HK-2 (cell line): ENCODE measurements at regions not wholly inside any gene's neighbourhood (a gene's known extent, or its start where the extent isn't known, plus 50 kb on each side); places are given as distances from the start of the nearest gene placed in this dataset.

Experiments used
- DNase-seq: peaks from one replicate; pipeline ENCODE4 v3.0.0-alpha.2; 2018; ENCODE audit not compliant: unreplicated experiment

DNA sequence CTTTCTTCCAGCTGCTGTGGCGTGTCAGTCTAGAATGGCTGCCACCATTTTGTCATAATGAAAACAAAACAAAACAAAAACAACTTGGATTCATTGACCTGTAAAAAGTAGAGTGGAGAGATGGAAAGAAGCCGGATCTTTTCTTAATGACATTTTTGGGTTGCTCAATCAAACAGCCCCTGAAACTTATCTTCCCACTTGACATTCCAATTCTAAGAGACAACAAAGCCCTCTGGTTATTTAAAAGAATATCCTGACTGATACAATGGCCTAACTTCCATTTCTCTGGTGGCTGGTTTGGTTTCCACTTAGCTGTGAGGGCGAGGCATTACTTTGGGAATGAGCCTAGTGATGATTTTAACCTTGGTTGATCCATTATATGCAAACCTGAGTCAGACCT is 123.7 kb downstream of the AQP4 start:
- no peak for DNase-seq

DNA sequence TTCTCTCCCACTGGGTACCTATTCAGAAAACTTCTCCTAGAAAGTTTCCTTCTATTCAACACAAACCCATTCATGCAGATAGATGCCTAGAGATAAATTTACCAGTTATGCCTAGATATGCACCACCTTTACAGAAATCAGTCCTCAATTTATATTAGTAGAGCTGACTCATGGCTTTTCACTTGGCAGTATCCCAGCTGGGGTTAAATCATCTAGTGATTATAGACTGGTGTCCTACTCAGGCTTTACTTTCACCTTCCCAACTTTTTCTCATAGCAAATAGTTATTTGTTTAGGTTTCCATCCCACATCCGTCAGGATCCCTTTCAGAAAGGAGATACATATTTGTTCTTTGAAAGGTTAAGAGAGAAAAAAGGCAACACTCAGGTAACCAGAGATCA is 124.5 kb downstream of the AQP4 start:
- no peak for DNase-seq

DNA sequence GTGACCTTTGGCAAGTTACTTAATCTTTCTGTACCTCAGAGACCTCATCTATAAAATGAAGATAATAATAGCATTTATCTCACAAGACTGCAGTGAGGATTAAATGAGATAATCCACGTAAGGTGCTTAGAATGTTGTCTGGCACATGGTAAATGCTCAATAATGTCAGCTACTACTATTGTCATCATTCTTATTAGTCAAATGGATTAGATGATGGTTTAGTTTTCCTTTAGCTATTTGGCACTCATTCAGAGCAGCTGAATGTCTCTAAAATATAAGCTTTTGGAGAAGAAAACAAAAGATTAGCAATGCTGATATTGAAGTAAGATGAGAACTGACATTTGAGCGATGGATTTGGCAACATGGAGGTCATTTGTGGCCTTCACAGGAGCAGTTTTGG is 125.1 kb downstream of the AQP4 start:
- DNase-seq: no peak

DNA sequence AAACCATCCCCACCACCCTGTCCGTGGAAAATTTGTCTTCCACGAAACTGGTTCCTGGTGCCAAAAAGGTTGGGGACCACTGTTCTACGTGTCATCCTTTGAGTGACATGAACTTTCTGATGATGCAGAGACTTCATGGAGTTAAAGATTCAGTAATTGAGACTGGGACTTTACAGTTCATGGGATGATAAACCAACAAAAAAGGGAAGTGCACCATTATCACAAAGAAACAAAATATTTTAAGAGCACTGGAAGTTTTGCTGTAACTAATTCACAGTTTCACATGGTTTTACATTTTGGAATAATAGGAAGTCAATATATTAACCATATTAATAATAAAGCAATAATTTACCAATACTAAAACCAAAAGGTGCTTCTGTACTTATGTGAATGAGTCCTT is 126.8 kb downstream of the AQP4 start:
- DNase-seq: no peak

DNA sequence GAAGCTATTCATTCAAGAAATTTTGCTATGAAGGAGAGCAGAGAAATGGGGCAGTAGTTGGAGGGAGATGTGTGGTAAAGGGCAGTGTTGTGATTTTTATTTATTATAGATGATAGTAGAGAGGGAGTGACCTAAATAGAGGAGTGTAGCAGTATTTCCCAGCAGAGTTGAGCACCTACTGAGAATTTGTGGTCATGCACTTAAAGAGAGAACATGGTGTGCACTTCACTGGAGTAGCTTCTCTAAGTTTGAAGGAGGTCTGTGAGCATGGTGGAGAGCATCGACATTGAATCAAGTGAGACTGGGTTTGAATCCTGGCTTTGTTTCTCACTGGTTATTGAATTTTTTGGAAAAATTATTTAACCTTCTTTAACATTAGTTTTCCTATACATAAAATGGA is 129.2 kb downstream of the AQP4 start:
- DNase-seq: no peak

DNA sequence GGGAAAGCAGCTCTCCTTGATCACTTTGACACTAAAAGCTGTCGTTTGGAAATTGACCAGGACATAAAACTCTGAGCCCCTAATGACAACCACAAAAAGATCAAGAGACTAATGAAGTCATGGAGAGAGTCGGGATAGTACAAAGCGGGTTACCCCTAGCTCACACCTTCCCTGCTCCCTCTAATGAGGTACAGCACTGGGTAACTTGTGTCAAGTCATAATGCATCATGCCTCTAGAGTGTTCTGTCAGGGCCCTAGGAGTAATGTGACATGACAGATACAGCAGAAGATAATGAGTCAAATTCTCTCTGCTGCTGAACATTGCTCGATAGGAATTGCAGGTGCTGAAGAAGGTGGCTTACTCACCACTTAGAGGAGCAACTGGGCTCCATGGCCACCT is 130.7 kb downstream of the AQP4 start:
- DNase-seq: no peak

GRCh38 chr18:26729449-26729848 is 136.1 kb downstream of the AQP4 start:
- no peak for DNase-seq

- no peak for DNase-seq
Observed at GRCh38 chr18:26729008-26729407, 136.5 kb downstream of the AQP4 start.

- DNase-seq: no peak
Observed at GRCh38 chr18:26723981-26724380, 141.5 kb downstream of the AQP4 start.

DNA sequence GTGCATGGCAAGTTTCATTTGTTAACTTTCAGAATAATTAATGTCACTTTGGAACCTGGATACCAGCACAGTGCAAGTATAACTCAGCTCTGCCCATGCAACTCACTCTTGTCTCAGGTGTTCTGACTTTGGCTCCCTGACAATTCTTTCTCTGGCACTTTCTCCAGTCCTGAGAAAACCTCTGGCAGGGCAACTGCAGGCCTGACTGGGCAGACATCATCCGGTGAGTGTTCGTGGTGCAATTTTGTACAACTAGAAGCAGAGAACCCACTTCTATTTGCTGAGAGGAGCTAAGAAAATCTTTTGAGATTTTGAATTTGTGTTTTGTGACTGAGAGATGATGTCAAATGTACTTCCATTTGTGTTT is 143.0 kb downstream of the AQP4 start:
- DNase-seq: no peak

DNA sequence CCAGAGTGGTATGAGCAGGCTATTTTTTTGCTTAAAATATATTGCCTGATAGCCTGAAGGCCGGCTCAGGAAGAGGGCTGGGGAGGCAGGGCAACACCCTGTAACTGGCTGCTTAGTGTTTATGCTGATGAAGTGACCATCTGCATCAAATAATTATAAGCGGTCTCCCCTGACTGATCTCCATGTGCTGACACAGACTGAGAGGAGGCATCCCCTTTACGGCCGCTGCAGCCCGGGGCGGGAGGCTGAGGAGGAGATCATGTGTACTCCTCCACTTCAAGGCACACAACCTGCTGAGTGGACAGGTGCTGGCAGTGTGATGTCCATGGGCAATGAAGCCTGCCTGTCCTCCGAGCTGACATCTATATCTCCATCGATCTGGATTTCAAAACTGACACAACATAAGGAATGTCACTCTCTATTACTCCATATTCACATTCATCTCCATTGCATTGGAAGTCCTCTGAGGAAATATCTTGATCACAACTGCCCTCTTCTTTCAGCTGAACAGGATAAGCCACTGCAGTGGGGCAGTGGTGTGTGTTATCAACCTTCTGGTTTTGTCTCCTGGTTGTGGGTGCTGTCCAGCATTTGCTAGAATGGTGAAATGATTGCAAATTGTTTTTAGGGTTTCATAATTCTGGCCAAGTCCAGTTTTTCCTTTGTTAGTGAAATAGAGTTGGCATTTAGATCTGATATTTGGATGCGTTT is 143.5 kb downstream of the AQP4 start:
- no peak for DNase-seq

- no peak for DNase-seq
Observed at GRCh38 chr18:26719896-26720295, 145.6 kb downstream of the AQP4 start.

DNA sequence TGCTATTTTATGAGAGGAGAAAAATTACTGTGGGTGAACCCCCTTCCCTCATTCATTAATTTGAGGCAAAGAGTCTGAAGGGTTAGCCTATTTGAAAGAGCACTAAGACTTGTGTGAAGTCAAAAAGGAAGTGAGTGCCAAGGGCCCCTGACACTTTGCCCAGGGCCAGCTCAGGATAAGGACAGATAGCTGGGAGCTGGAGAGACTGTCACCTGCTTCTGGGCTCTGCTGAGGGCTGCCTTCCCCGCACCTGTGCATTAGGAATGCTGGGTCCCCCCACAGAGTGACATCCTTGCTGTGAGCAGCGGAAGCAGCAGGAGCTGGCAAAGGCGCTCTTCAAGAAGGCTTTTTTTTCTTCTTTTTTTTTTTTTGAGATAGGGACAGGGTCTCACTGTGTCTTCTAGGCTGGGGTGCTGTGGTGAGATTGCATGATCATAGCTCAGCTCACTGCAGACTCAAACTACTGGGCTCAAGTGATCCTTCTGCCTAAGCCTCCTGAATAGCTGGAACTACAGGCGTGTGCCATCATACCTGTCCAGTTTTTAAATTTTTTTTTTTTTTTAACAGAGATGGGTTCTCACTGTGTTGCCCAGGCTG is 148.3 kb downstream of the AQP4 start:
- no peak for DNase-seq

GRCh38 chr18:26714739-26715138 is 150.8 kb downstream of the AQP4 start:
- no peak for DNase-seq

DNA sequence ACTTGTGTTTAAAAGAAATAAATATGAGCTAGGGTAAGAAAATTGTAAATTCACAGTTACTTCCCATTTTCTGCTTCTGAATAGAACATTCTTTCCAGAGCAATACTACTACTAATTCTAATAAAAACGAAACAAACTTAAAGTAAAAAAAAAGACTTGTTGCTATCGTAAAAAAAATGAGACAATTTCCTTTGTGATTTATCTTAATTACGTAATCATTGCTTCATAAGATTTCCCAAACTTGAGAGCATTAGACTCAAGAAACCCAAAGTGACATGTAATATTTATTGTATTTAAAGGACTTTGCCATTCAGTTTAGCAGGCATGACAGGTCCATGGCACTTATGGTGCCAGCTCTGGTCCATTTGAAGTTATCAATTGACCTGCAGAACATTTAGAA is 153.8 kb downstream of the AQP4 start:
- DNase-seq: no peak

- DNase-seq: no peak
Observed at GRCh38 chr18:26710470-26711096, 154.9 kb downstream of the AQP4 start.

DNA sequence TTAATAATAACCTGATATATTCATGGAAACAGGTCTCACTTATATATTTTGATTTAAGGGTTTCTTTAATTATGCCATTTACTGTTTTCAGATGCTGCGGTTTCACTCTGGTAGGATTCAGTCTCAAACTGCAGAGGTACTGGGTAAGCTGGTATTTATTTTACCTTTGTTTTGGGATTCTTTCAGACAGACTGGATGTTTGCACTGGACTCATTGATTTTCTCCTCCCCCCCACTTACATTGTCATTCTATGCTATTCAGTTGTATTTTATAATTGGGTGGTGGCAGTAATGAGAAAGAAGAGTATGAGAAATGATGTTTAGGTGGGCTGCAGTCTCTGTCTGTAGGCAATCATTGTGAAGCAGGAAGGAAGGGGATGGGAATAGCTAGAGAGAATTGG is 155.6 kb downstream of the AQP4 start:
- DNase-seq: no peak

DNA sequence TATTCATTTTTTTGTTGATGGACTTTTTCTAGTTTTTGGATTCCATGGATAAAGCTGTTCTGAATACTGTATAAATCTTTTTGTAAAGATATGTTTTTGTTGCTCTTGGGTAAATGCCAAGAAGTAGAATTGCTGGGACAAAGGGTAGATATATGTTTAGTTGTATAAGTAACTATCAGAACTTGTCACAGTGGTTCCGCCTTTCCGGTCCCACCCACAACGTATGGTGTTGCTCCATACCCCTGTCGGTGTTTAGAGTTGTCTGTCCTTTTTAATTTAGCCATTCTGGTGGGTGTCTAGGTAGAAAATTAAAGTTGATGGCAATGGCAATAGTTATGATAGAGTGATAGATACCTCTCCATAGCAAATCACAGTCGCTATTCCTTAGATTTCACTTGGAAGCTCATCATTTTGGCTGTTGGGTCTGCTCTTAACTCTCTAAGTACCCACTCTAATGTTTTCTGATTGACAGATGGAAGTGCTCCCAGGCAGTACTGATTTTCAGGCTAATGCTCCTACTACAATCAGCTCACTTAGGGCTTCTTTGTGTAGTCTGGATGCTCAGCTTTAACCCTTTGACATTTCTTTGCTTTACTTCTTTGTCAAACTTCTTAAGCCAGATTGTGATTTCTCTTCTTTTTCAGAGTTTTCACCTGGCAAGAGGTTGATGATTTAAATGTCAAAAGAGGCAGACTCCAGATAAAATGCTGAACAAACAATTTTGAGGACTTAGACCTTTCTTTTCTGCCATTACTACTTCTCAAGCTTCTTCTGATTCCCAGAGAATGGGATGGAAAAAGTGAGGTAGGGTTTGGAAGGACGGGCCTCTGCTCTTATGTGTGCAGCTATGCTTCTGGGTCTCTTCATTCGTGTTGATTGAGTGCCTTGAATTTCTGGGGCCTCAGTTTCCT is 156.4 kb downstream of the AQP4 start:
- DNase-seq: no peak

- no peak for DNase-seq
Observed at GRCh38 chr18:26706911-26707351, 158.6 kb downstream of the AQP4 start.

DNA sequence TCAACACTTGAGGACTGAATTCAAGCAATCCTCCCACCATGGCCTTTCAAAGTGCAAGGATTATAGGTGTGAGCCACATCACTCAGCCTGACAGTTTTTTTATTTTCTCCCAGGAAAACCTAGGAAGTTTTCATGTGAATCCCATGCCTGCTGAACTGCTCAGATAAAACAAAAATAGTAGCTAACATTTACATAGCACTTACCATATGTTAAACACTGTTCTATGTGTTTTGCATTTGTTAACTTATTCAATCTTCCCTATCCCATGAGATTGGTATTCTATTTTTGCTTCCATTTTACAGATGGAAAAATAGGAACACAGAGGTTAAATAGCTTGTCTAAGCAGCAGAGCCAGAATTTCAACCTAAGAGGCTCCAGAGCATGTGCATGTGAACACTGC is 157.4 kb upstream of the KCTD1 start:
- no peak for DNase-seq

GRCh38 chr18:26703170-26703930 is 155.0 kb upstream of the KCTD1 start:
- no peak for DNase-seq

DNA sequence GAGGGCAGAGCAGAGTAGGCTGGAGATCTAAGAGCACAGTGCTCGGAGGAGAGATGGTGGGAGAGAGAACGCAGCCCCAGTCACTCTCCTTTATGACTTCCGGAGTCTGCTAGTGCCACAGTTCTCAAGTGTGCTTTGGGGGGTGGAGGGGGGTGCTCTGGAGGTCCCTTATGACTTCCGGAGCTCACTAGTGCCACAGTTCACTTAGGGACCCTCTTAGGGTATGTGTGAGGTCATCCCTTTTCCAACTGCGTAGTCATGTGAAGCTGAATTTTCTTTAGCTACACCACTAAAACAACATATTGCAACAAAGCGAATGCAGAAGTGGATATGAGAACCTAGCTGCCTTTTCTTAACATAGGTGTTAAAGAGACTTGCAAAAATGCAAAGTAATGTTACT is 153.7 kb upstream of the KCTD1 start:
- no peak for DNase-seq
